ENCODE measurements at regions not wholly inside any gene's neighbourhood (a gene's known extent, or its start where the extent isn't known, plus 50 kb on each side); places are given as distances from the start of the nearest gene placed in this dataset.

GRCh38 chr4:171553961-171554360 is 259.2 kb upstream of the GALNTL6 start:
- ATAC-seq (no peak), DNase-seq (no peak)
- Histone ChIP-seq H3K36me3 (no peaks in the 10 kb centered on the region), H3K4me1 (no peaks in the 10 kb centered on the region), H3K9me3 (no peaks in the 10 kb centered on the region), H3K27ac (no peak overlapping the region), H3K4me3 (no peak overlapping the region), H3K27me3 (no peaks in the 10 kb centered on the region)
- in situ Hi-C loops (cut with MboI; ENCODE audit: low sequenced_read_pairs in 4 of 4) = no loop called here
- intact Hi-C loops (cut with DNase I; ENCODE audit: low total_unique reads) = no loop called here
- TF ChIP-seq CTCF (IDR thresholded peaks at IDR 0.05 in 4 of 5, conservative IDR thresholded peaks at IDR 0.05 in 1 of 5) = no peak
- no peak for TF ChIP-seq POLR2A (IDR thresholded peaks at IDR 0.05)

DNA sequence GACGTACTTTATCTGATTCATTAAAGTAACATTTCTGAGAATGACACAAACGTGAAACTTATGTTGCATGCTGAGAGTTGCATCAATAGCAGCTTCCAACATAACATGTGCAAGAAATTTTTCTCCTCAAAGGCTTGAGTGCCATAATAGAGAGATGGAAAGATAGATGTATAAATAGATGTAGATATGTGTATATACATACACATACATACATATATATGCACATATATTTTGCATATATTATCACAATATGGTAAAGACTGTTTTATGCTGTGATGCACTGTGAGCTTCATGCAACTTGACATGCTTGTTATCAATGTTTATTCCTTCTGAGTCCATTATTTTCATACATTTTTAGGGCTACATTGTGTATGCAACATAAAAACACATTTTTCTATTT is 270.6 kb upstream of the GALNTL6 start:
- DNase-seq = no peak
- in situ Hi-C loops (cut with MboI; ENCODE audit: low sequenced_read_pairs in 4 of 4) (no loop called here), intact Hi-C loops (cut with DNase I; ENCODE audit: low total_unique reads) (no loop called here)
- Histone ChIP-seq H3K36me3 (no peaks in the 10 kb centered on the region), H3K4me1 (no peaks in the 10 kb centered on the region), H3K9me3 (no peaks in the 10 kb centered on the region), H3K27ac (no peak overlapping the region), H3K27me3 (no peaks in the 10 kb centered on the region), H3K4me3 (no peak overlapping the region)
- no peak for TF ChIP-seq POLR2A (IDR thresholded peaks at IDR 0.05)
- no peak for ATAC-seq

DNA sequence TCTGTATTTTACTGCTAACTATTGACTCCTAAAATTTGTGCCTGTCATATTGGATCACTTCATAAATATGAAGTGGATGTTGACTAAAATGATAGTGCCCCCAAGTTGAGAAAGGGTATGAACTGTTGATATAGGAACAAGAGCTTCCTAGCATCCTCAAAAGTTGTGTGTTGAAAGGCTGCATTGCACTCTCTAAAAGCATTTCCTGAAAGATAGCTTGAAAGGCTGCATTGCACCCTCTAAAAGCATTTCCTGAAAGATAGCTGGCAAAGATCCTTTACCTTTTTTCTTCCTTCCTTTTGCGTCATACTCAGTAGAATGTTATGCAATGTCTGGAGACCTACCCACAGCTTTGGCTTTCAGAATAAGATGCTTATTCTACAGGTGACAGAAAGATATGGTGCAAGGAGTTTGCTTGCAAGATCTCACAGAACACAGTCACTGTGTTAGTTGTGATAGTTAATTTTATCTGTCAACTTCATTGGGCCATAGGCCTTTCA is 274.6 kb upstream of the GALNTL6 start:
- Histone ChIP-seq H3K4me3 (no peak overlapping the region), H3K9me3 (no peaks in the 10 kb centered on the region), H3K36me3 (no peaks in the 10 kb centered on the region), H3K4me1 (no peaks in the 10 kb centered on the region), H3K27ac (no peak overlapping the region), H3K27me3 (no peaks in the 10 kb centered on the region)
- DNase-seq = no peak
- ATAC-seq = no peak
- intact Hi-C loops (cut with DNase I; ENCODE audit: low total_unique reads) = no loop called here
- TF ChIP-seq CTCF (IDR thresholded peaks at IDR 0.05 in 4 of 5, conservative IDR thresholded peaks at IDR 0.05 in 1 of 5) = no peak
- TF ChIP-seq POLR2A (IDR thresholded peaks at IDR 0.05) = no peak
- in situ Hi-C loops (cut with MboI; ENCODE audit: low sequenced_read_pairs in 4 of 4) = no loop called here

GRCh38 chr4:171534391-171534790 is 278.8 kb upstream of the GALNTL6 start:
- intact Hi-C loops (cut with DNase I; ENCODE audit: low total_unique reads) (no loop called here), in situ Hi-C loops (cut with MboI; ENCODE audit: low sequenced_read_pairs in 4 of 4) (no loop called here)
- DNase-seq = no peak
- ATAC-seq = no peak
- Histone ChIP-seq H3K9me3 (no peaks in the 10 kb centered on the region), H3K27me3 (no peaks in the 10 kb centered on the region), H3K4me1 (no peaks in the 10 kb centered on the region), H3K27ac (no peak overlapping the region), H3K4me3 (no peak overlapping the region), H3K36me3 (no peaks in the 10 kb centered on the region)
- no peak for TF ChIP-seq POLR2A (IDR thresholded peaks at IDR 0.05)
- no peak for TF ChIP-seq CTCF (IDR thresholded peaks at IDR 0.05 in 4 of 5, conservative IDR thresholded peaks at IDR 0.05 in 1 of 5)

- TF ChIP-seq POLR2A (IDR thresholded peaks at IDR 0.05) = no peak
- no peak for TF ChIP-seq CTCF (IDR thresholded peaks at IDR 0.05 in 4 of 5, conservative IDR thresholded peaks at IDR 0.05 in 1 of 5)
- ATAC-seq (no peak), DNase-seq (no peak)
- Histone ChIP-seq H3K4me1 (no peaks in the 10 kb centered on the region), H3K27ac (no peak overlapping the region), H3K9me3 (no peaks in the 10 kb centered on the region), H3K4me3 (no peak overlapping the region), H3K27me3 (no peaks in the 10 kb centered on the region), H3K36me3 (no peaks in the 10 kb centered on the region)
- in situ Hi-C loops (cut with MboI; ENCODE audit: low sequenced_read_pairs in 4 of 4) (no loop called here), intact Hi-C loops (cut with DNase I; ENCODE audit: low total_unique reads) (no loop called here)
Observed at GRCh38 chr4:171532968-171533367, 280.2 kb upstream of the GALNTL6 start.

All from gastrocnemius medialis (tissue), 4 donors.